H9 (cell line): ENCODE measurements at regions not wholly inside any gene's neighbourhood (a gene's known extent, or its start where the extent isn't known, plus 50 kb on each side); places are given as distances from the start of the nearest gene placed in this dataset.

Experiments
- DNase-seq: peaks from one replicate; pipeline ENCODE4 v3.0.0-alpha.2; 2017
- H2AFZ ChIP-seq: one replicate; pipeline ENCODE4 v1.6.1; 2013; ENCODE audit warnings: mild to moderate bottlenecking, low read length, control low read depth, moderate library complexity
- H2AK5ac ChIP-seq: 2 replicates; pipeline ENCODE4 v1.6.1; 2013; ENCODE audit warnings: low read length, control low read depth, mixed read lengths; ENCODE audit not compliant: insufficient read length
- H2BK120ac ChIP-seq: one replicate; pipeline ENCODE4 v1.6.1; 2013; ENCODE audit warnings: low read depth, mild to moderate bottlenecking, low read length, control low read depth, inconsistent platforms; ENCODE audit not compliant: poor library complexity, severe bottlenecking
- H2BK12ac ChIP-seq: 2 replicates; pipeline ENCODE4 v1.6.1; 2013; ENCODE audit warnings: low read length, control low read depth, mixed read lengths, low read depth; ENCODE audit not compliant: insufficient read length
- H2BK15ac ChIP-seq: 2 replicates; pipeline ENCODE4 v1.6.1; 2013; ENCODE audit warnings: low read depth, low read length, control low read depth
- H2BK20ac ChIP-seq: one replicate; pipeline ENCODE4 v1.6.1; 2013; ENCODE audit warnings: low read depth, mild to moderate bottlenecking, low read length, control low read depth, inconsistent platforms; ENCODE audit not compliant: poor library complexity, severe bottlenecking
- H2BK5ac ChIP-seq: 2 replicates; pipeline ENCODE4 v1.6.1; 2013; ENCODE audit warnings: low read length, control low read depth, mixed read lengths; ENCODE audit not compliant: insufficient read length
- H3K14ac ChIP-seq: 2 replicates; pipeline ENCODE4 v1.6.1; 2013; ENCODE audit warnings: low read length, control low read depth; ENCODE audit not compliant: insufficient read depth
- H3K18ac ChIP-seq: 2 replicates; pipeline ENCODE4 v1.6.1; 2013; ENCODE audit warnings: low read depth, mild to moderate bottlenecking, mixed read lengths, low read length, control low read depth; ENCODE audit not compliant: insufficient read length
- H3K23ac ChIP-seq: 2 replicates; pipeline ENCODE4 v1.6.1; 2013; ENCODE audit warnings: low read length, control low read depth, mixed read lengths, low read depth; ENCODE audit not compliant: insufficient read length
- H3K23me2 ChIP-seq: 2 replicates; pipeline ENCODE4 v1.6.1; 2013; ENCODE audit warnings: low read depth, mild to moderate bottlenecking, mixed read lengths, low read length, control low read depth; ENCODE audit not compliant: insufficient read length, poor library complexity, severe bottlenecking
- H3K27ac ChIP-seq: 2 replicates; pipeline ENCODE4 v1.5.1; 2013; ENCODE audit warnings: low read length, control low read depth, mixed read lengths, low read depth; ENCODE audit not compliant: insufficient read length
- H3K27me3 ChIP-seq: 2 replicates; pipeline ENCODE4 v1.6.1; 2013; ENCODE audit warnings: low read length, control low read depth, inconsistent platforms; ENCODE audit not compliant: insufficient read depth
- H3K4ac ChIP-seq: 2 replicates; pipeline ENCODE4 v1.6.1; 2013; ENCODE audit warnings: low read depth, mild to moderate bottlenecking, control low read depth, inconsistent platforms, low read length, moderate library complexity
- H3K4me1 ChIP-seq: 2 replicates; pipeline ENCODE4 v1.6.1; 2013; ENCODE audit warnings: low read length, control low read depth, inconsistent platforms; ENCODE audit not compliant: insufficient read depth
- H3K4me2 ChIP-seq: 2 replicates; pipeline ENCODE4 v1.6.1; 2013; ENCODE audit warnings: low read length, control low read depth, mixed read lengths; ENCODE audit not compliant: insufficient read length, insufficient read depth
- H3K56ac ChIP-seq: 2 replicates; pipeline ENCODE4 v1.6.1; 2013; ENCODE audit warnings: low read depth, mild to moderate bottlenecking, mixed read lengths, low read length, control low read depth; ENCODE audit not compliant: insufficient read length
- H3K79me1 ChIP-seq: 2 replicates; pipeline ENCODE4 v1.6.1; 2013; ENCODE audit warnings: low read depth, mild to moderate bottlenecking, moderate library complexity, low read length, control low read depth, inconsistent platforms; ENCODE audit not compliant: insufficient read depth, poor library complexity, severe bottlenecking
- H3K79me2 ChIP-seq: 2 replicates; pipeline ENCODE4 v1.6.1; 2013; ENCODE audit warnings: low read length, control low read depth, inconsistent platforms; ENCODE audit not compliant: insufficient read depth
- H3K9ac ChIP-seq: 2 replicates; pipeline ENCODE4 v1.6.1; 2013; ENCODE audit warnings: low read length, control low read depth, mixed read lengths; ENCODE audit not compliant: insufficient read length; ENCODE audit errors: extremely low read depth
- H3K9me3 ChIP-seq: one replicate; pipeline ENCODE4 v1.6.1; 2013; ENCODE audit warnings: low read depth, low read length, inconsistent platforms; ENCODE audit not compliant: control insufficient read depth
- H3T11ph ChIP-seq: one replicate; pipeline ENCODE4 v1.6.1; 2013; ENCODE audit warnings: mild to moderate bottlenecking, low read length, control low read depth, inconsistent platforms
- H4K20me1 ChIP-seq: one replicate; pipeline ENCODE4 v1.6.1; 2013; ENCODE audit not compliant: control insufficient read depth, insufficient read length, insufficient read depth
- H4K5ac ChIP-seq: 2 replicates; pipeline ENCODE4 v1.6.1; 2013; ENCODE audit warnings: low read depth, mild to moderate bottlenecking, mixed read lengths, low read length, control low read depth; ENCODE audit not compliant: insufficient read length
- H4K8ac ChIP-seq: replicated peaks from 2 replicates; pipeline ENCODE4 v1.6.1; 2013; ENCODE audit warnings: low read length, control low read depth, mixed read lengths, low read depth; ENCODE audit not compliant: insufficient read length
- H4K91ac ChIP-seq: 2 replicates; pipeline ENCODE4 v1.6.1; 2013; ENCODE audit warnings: low read depth, mild to moderate bottlenecking, moderate library complexity, mixed read lengths, low read length, control low read depth; ENCODE audit not compliant: insufficient read length
- H3K27ac Mint-ChIP-seq, 3 experiments: 2 replicates in 2 of 3; 3 replicates in 1 of 3; pipeline ENCODE4 v1.8.0; 2020 to 2021; ENCODE audit warnings: mixed read lengths in 3 of 3, mild to moderate bottlenecking in 1 of 3, moderate library complexity in 1 of 3
- H3K27me3 Mint-ChIP-seq: 2 replicates; pipeline ENCODE4 v1.8.0; 2021; ENCODE audit warnings: low read depth, mild to moderate bottlenecking, moderate library complexity, mixed read lengths
- H3K36me3 Mint-ChIP-seq, 3 experiments: 2 replicates in 2 of 3; 3 replicates in 1 of 3; pipeline ENCODE4 v1.8.0; 2020 to 2021; ENCODE audit warnings: low read depth in 3 of 3, mixed read lengths in 3 of 3; ENCODE audit not compliant: insufficient read depth in 1 of 3
- H3K4me1 Mint-ChIP-seq, 2 experiments: 2 replicates each; pipeline ENCODE4 v1.8.0; 2020; ENCODE audit warnings: mixed read lengths in 2 of 2
- H3K4me3 Mint-ChIP-seq, 2 experiments: 2 replicates in 1 of 2; 3 replicates in 1 of 2; pipeline ENCODE4 v1.8.0; 2020 to 2021; ENCODE audit warnings: mild to moderate bottlenecking in 2 of 2, mixed read lengths in 2 of 2, moderate library complexity in 1 of 2
- H3K9me3 Mint-ChIP-seq, 2 experiments: 2 replicates in 1 of 2; 3 replicates in 1 of 2; pipeline ENCODE4 v1.8.0; 2020; ENCODE audit warnings: mild to moderate bottlenecking in 2 of 2, mixed read lengths in 2 of 2, moderate library complexity in 1 of 2
- TF ChIP-seq, protein P1 (sequence below): fragments of 200-600 bp; sonication (generic); conservative IDR thresholded peaks from 3 replicates; pipeline ENCODE4 v1.8.0; 2021; ENCODE audit warnings: antibody characterized with exemption, mild to moderate bottlenecking

DNA sequence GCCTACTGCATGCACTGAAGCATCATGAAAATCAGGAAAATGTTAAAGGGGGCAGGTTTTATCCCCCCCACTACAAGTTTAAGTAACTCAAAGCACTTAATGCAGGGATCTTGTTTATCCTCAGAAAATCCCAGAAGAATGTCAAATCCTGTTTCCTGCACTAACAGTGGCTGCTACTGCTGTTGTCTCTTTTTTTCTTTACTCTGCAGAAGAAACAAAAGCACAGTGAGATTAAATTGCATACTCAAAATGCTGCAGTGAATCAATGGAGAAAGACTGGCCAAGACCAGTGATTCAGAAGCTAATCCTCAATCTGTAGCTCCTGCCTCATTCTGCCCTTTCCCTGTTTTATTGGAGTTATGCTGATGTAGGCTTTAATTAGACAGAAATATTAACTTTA is 332.3 kb upstream of the FIGN start:
- Histone ChIP-seq H3K79me1 (no peaks in the 10 kb centered on the region), H3K23me2 (no peaks in the 10 kb centered on the region), H2BK12ac (no peak overlapping the region), H4K91ac (no peak overlapping the region), H3K23ac (no peak overlapping the region), H2BK20ac (no peak overlapping the region), H3T11ph (no peak overlapping the region), H3K9ac (no peak overlapping the region), H4K20me1 (no peaks in the 10 kb centered on the region), H2AK5ac (no peak overlapping the region), H3K56ac (no peak overlapping the region), H4K8ac (no peak overlapping the region), H4K5ac (no peak overlapping the region), H3K79me2 (no peaks in the 10 kb centered on the region), H2BK5ac (no peak overlapping the region), H3K18ac (no peak overlapping the region), H2BK120ac (no peak overlapping the region), H3K27ac (no peak overlapping the region), H3K4ac (no peak overlapping the region), H2AFZ (no peak overlapping the region), H3K9me3 (no peaks in the 10 kb centered on the region), H3K14ac (no peak overlapping the region), H3K27me3 (no peaks in the 10 kb centered on the region), H3K4me1 (peaks cover 8% of the 10 kb centered on the region; the same call in 1 of the 2 replicates), H2BK15ac (no peak overlapping the region), H3K4me2 (no peak overlapping the region)
- Mint-ChIP-seq H3K27ac (peak overlapping the region in 1 of 3 experiments; percentile 60; a peak in 1 of 7 replicates), H3K4me3 (no peak overlapping the region), H3K4me1 (peaks cover 25 to 30% of the 10 kb centered on the region in 2 experiments), H3K9me3 (no peaks in the 10 kb centered on the region), H3K36me3 (no peaks in the 10 kb centered on the region), H3K27me3 (no peaks in the 10 kb centered on the region)
- DNase-seq = no peak
- TF ChIP-seq, protein P1, sequence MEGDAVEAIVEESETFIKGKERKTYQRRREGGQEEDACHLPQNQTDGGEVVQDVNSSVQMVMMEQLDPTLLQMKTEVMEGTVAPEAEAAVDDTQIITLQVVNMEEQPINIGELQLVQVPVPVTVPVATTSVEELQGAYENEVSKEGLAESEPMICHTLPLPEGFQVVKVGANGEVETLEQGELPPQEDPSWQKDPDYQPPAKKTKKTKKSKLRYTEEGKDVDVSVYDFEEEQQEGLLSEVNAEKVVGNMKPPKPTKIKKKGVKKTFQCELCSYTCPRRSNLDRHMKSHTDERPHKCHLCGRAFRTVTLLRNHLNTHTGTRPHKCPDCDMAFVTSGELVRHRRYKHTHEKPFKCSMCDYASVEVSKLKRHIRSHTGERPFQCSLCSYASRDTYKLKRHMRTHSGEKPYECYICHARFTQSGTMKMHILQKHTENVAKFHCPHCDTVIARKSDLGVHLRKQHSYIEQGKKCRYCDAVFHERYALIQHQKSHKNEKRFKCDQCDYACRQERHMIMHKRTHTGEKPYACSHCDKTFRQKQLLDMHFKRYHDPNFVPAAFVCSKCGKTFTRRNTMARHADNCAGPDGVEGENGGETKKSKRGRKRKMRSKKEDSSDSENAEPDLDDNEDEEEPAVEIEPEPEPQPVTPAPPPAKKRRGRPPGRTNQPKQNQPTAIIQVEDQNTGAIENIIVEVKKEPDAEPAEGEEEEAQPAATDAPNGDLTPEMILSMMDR = no peak
